Fibroblast of lung (primary cell): ENCODE measurements at regions not wholly inside any gene's neighbourhood (a gene's known extent, or its start where the extent isn't known, plus 50 kb on each side); places are given as distances from the start of the nearest gene placed in this dataset.

ENCODE experiments used
- CTCF ChIP-seq, 2 donors: IDR thresholded peaks in 1 of 2; conservative IDR thresholded peaks in 1 of 2; 1 replicate in 1 of 2; 2 replicates in 1 of 2; pipeline ENCODE4 v1.5.1; 2011 to 2012; ENCODE audit warnings: low read length in 2 of 2, control low read depth in 1 of 2, inconsistent platforms in 1 of 2, low read depth in 1 of 2, mild to moderate bottlenecking in 1 of 2
- EZH2 ChIP-seq: IDR thresholded peaks from 2 replicates; pipeline ENCODE4 v1.5.1; 2012; ENCODE audit warnings: low read length, control low read depth, mild to moderate bottlenecking; ENCODE audit errors: missing control alignments

- no peak for TF ChIP-seq CTCF (conservative IDR thresholded peaks at IDR 0.05 in 1 of 2, IDR thresholded peaks at IDR 0.05 in 1 of 2; ENCODE audit: low read depth in 1 of 2, low read length in 2 of 2)
- no peak for TF ChIP-seq EZH2
Observed at GRCh38 chr2:161029321-161029720, 130.9 kb upstream of the TANK start.
